HCT116 (cell line): ENCODE measurements at regions not wholly inside any gene's neighbourhood (a gene's known extent, or its start where the extent isn't known, plus 50 kb on each side); places are given as distances from the start of the nearest gene placed in this dataset.

ENCODE experiments used
- ATAC-seq: fragments of 200-7000 bp; cut with Tn5 transposase; 2 replicates; pipeline ENCODE4 v1.9.1; 2020; ENCODE audit warnings: mild to moderate bottlenecking, moderate library complexity
- BruUV-seq: library from RNA; stranded (reverse); fragments of 400-500 nt; replicated peaks from 2 replicates; lab custom pipeline; 2021; lab: Mats Ljungman, UMichigan
- CTCF ChIA-PET: fragments of 300-600 bp; sonication (Branson Sonifier 250); formaldehyde crosslinking; loops from one replicate; lab custom pipeline; 2021; ENCODE audit warnings: antibody characterized with exemption; lab: Charles Lee
- POLR2A ChIA-PET: fragments of 300-600, 350-600 bp; sonication (Branson Sonifier 250); formaldehyde crosslinking; loops from one replicate; lab custom pipeline; 2021; ENCODE audit warnings: antibody characterized with exemption; lab: Charles Lee
- RAD21 ChIA-PET, 2 experiments: fragments of 300-600 bp; sonication (Branson Sonifier 250); formaldehyde crosslinking; loops; one replicate each; lab custom pipeline; 2023; ENCODE audit warnings: low total read pairs in 2 of 2; ENCODE audit not compliant: uncharacterized antibody in 2 of 2, unreplicated experiment in 2 of 2, low non-redundant PET in 1 of 2; lab: Charles Lee
- DNase-seq: peaks from one replicate; pipeline ENCODE4 v3.0.0-alpha.2; 2010; ENCODE audit warnings: low read depth, low spot score
- H2AFZ ChIP-seq: fragments of 200-600 bp; shearing (Covaris generic), sonication (generic); 2 replicates; pipeline ENCODE4 v1.6.1; 2017; ENCODE audit warnings: low read depth, mixed run types, mixed read lengths, antibody characterized with exemption, low read length; ENCODE audit not compliant: poor library complexity, severe bottlenecking
- H3K27ac ChIP-seq: 2 replicates; pipeline ENCODE4 v1.5.1; 2012; ENCODE audit warnings: low read depth, low read length
- H3K27me3 ChIP-seq: fragments of 200-600 bp; sonication (generic); 2 replicates; pipeline ENCODE4 v1.6.1; 2016; ENCODE audit warnings: mixed run types, low read length, mixed read lengths; ENCODE audit not compliant: insufficient read depth
- H3K36me3 ChIP-seq, 2 experiments: fragments of 200-500 bp in 1 of 2; fragments of 200-600 bp in 1 of 2; sonication (Bioruptor generic) in 1 of 2; sonication (generic) in 1 of 2; 2 replicates each; pipeline versions ENCODE4 v1.5.1 to v1.6.1; 2014 to 2016; ENCODE audit warnings: low read length in 2 of 2, inconsistent platforms in 1 of 2, mixed read lengths in 1 of 2, mixed run types in 1 of 2; ENCODE audit not compliant: insufficient read depth in 2 of 2, control insufficient read depth in 1 of 2
- H3K4me1 ChIP-seq, 2 experiments: fragments of 200-600 bp in 1 of 2; sonication (generic) in 1 of 2; 2 replicates each; pipeline versions ENCODE4 v1.5.1 to v1.6.1; 2012 to 2017; ENCODE audit warnings: low read length in 2 of 2, inconsistent platforms in 1 of 2, mild to moderate bottlenecking in 1 of 2, mixed read lengths in 1 of 2, mixed run types in 1 of 2, moderate library complexity in 1 of 2; ENCODE audit not compliant: insufficient read depth in 2 of 2, control insufficient read depth in 1 of 2
- H3K4me2 ChIP-seq: fragments of 200-600 bp; sonication (generic); 2 replicates; pipeline ENCODE4 v1.6.1; 2017; ENCODE audit warnings: mixed run types, low read length, mixed read lengths
- H3K4me3 ChIP-seq, 2 experiments: fragments of 200-600 bp in 1 of 2; sonication (generic) in 1 of 2; replicated peaks in 1 of 2; 2 replicates each; pipeline ENCODE4 v1.5.1; 2011 to 2016; ENCODE audit warnings: low read length in 2 of 2, control low read depth in 1 of 2, low read depth in 1 of 2, mild to moderate bottlenecking in 1 of 2, mixed read lengths in 1 of 2, mixed run types in 1 of 2
- H3K79me2 ChIP-seq: fragments of 200-600 bp; sonication (generic); 2 replicates; pipeline ENCODE4 v1.6.1; 2017; ENCODE audit warnings: mild to moderate bottlenecking, mixed run types, low read length, moderate library complexity, mixed read lengths; ENCODE audit not compliant: insufficient read depth
- H3K9ac ChIP-seq: fragments of 200-600 bp; sonication (generic); 2 replicates; pipeline ENCODE4 v1.6.1; 2016; ENCODE audit warnings: low read length, mixed read lengths
- H3K9me2 ChIP-seq: fragments of 200-600 bp; sonication (generic), shearing (Covaris generic); 2 replicates; pipeline ENCODE4 v1.6.1; 2017; ENCODE audit warnings: mixed run types, mild to moderate bottlenecking, moderate library complexity; ENCODE audit not compliant: insufficient read depth
- H3K9me3 ChIP-seq, 2 experiments: fragments of 200-500 bp in 1 of 2; fragments of 200-600 bp in 1 of 2; sonication (Bioruptor generic) in 1 of 2; sonication (generic) in 1 of 2; 2 replicates each; pipeline ENCODE4 v1.6.1; 2014 to 2017; ENCODE audit warnings: low read length in 2 of 2, mixed read lengths in 2 of 2, inconsistent platforms in 1 of 2, low read depth in 1 of 2, mild to moderate bottlenecking in 1 of 2, mixed run types in 1 of 2, moderate library complexity in 1 of 2; ENCODE audit not compliant: control insufficient read depth in 1 of 2, insufficient read depth in 1 of 2
- H4K20me1 ChIP-seq: fragments of 200-600 bp; sonication (generic), shearing (Covaris generic); 2 replicates; pipeline ENCODE4 v1.6.1; 2017; ENCODE audit warnings: mixed run types, mild to moderate bottlenecking, moderate library complexity; ENCODE audit not compliant: insufficient read depth
- CEBPB ChIP-seq: IDR thresholded peaks from 2 replicates; pipeline ENCODE4 v1.6.1; 2012; ENCODE audit warnings: low read depth
- EGR1 ChIP-seq: IDR thresholded peaks from 2 replicates; pipeline ENCODE4 v1.6.1; 2012; ENCODE audit warnings: low read depth
- EZH2 ChIP-seq: fragments of 200-600 bp; sonication (generic); IDR thresholded peaks from 2 replicates; pipeline ENCODE4 v1.6.1; 2017; ENCODE audit warnings: antibody characterized with exemption, mixed run types
- EZH2phosphoT487 ChIP-seq: fragments of 200-600 bp; IDR thresholded peaks from 2 replicates; pipeline ENCODE4 v1.6.1; 2018; ENCODE audit warnings: antibody characterized with exemption, borderline replicate concordance
- FOSL1 ChIP-seq: IDR thresholded peaks from 2 replicates; pipeline ENCODE4 v1.6.1; 2012; ENCODE audit warnings: low read depth
- JUND ChIP-seq: IDR thresholded peaks from 2 replicates; pipeline ENCODE4 v1.6.1; 2012
- POLR2A ChIP-seq: IDR thresholded peaks from 2 replicates; pipeline ENCODE4 v1.7.0; 2011; ENCODE audit warnings: borderline replicate concordance; ENCODE audit not compliant: insufficient read depth, insufficient read length; ENCODE audit errors: extremely low read depth
- POLR2AphosphoS5 ChIP-seq: IDR thresholded peaks from 2 replicates; pipeline ENCODE4 v1.6.1; 2011; ENCODE audit warnings: mild to moderate bottlenecking, low read depth, low read length, moderate library complexity
- RAD21 ChIP-seq: IDR thresholded peaks from 2 replicates; pipeline ENCODE4 v1.6.1; 2012; ENCODE audit warnings: low read depth, mild to moderate bottlenecking
- REST ChIP-seq: IDR thresholded peaks from 2 replicates; pipeline ENCODE4 v1.6.1; 2012; ENCODE audit warnings: low read depth
- SIN3A ChIP-seq: IDR thresholded peaks from 2 replicates; pipeline ENCODE4 v1.6.1; 2012; ENCODE audit warnings: low read depth
- SRF ChIP-seq: IDR thresholded peaks from 2 replicates; pipeline ENCODE4 v1.6.1; 2012; ENCODE audit warnings: low read depth
- TCF7L2 ChIP-seq: IDR thresholded peaks from 2 replicates; pipeline ENCODE4 v1.7.0; 2011; ENCODE audit warnings: borderline replicate concordance, inconsistent platforms; ENCODE audit not compliant: insufficient read depth, insufficient read length; ENCODE audit errors: extremely low read depth
- intact Hi-C: fragments of 100-400 bp; cut with micrococcal nuclease; formaldehyde crosslinking; loops from 2 replicates; pipeline ENCODE4 v1.10.0; 2022
- TF ChIP-seq, protein P1 (sequence below), 3 experiments: fragments of 200-600 bp in 1 of 3; sonication (generic) in 1 of 3; IDR thresholded peaks in 2 of 3; conservative IDR thresholded peaks in 1 of 3; 2 replicates each; pipeline ENCODE4 v1.5.1; 2012 to 2017; ENCODE audit warnings: low read depth in 2 of 3, low read length in 2 of 3, antibody characterized with exemption in 1 of 3, borderline replicate concordance in 1 of 3, control low read depth in 1 of 3, mild to moderate bottlenecking in 1 of 3, mixed read lengths in 1 of 3, mixed run types in 1 of 3, moderate library complexity in 1 of 3; ENCODE audit not compliant: insufficient read depth in 1 of 3
- TF ChIP-seq, protein P2 (sequence below): IDR thresholded peaks from 2 replicates; pipeline ENCODE4 v1.6.1; 2012
- TF ChIP-seq, protein P3 (sequence below): IDR thresholded peaks from 2 replicates; pipeline ENCODE4 v1.6.1; 2011; ENCODE audit warnings: mild to moderate bottlenecking, low read length, moderate library complexity; ENCODE audit not compliant: insufficient replicate concordance; ENCODE audit errors: extremely low read depth

- TF ChIP-seq, protein P1, sequence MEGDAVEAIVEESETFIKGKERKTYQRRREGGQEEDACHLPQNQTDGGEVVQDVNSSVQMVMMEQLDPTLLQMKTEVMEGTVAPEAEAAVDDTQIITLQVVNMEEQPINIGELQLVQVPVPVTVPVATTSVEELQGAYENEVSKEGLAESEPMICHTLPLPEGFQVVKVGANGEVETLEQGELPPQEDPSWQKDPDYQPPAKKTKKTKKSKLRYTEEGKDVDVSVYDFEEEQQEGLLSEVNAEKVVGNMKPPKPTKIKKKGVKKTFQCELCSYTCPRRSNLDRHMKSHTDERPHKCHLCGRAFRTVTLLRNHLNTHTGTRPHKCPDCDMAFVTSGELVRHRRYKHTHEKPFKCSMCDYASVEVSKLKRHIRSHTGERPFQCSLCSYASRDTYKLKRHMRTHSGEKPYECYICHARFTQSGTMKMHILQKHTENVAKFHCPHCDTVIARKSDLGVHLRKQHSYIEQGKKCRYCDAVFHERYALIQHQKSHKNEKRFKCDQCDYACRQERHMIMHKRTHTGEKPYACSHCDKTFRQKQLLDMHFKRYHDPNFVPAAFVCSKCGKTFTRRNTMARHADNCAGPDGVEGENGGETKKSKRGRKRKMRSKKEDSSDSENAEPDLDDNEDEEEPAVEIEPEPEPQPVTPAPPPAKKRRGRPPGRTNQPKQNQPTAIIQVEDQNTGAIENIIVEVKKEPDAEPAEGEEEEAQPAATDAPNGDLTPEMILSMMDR (IDR thresholded peaks at IDR 0.05 in 2 of 3, conservative IDR thresholded peaks at IDR 0.05 in 1 of 3; ENCODE audit: borderline replicate concordance in 1 of 3, insufficient read depth in 1 of 3, low read depth in 2 of 3, low read length in 2 of 3), result no peak
- TF ChIP-seq SIN3A, result no peak
Measured at GRCh38 chr18:24817587-24818371, 357.3 kb downstream of the HRH4 start (continued).

DNA sequence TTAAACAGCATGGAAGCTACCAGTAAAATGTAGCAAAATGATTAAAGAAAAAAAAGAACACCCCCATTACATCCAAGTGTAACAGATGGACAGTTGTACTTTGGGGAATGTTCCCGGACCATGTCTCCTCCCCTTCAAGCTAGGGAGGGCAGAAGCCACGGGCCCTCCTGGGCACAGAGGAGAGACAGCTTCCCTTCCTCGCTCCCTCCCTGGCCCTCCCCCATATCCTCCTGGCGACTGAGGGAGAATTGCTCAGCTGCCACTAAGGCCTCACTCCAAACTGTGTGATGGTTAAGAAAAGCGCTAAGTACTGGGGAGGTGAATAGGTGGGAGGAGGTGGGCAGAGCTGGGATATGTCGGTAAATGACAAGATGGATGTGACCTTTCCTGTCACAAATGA lies 358.0 kb downstream of the HRH4 start:
- POLR2A ChIA-PET, result no interaction called here

More for the DNA sequence above, 358.0 kb downstream of the HRH4 start:
- peaks cover 42% of the 10 kb centered on the region; the same call in 1 of the 2 replicates for H3K27me3 ChIP-seq
- no peaks in the 10 kb centered on the region for H3K36me3 ChIP-seq
- no peaks in the 10 kb centered on the region for H3K4me1 ChIP-seq
- H2AFZ ChIP-seq, result no peak overlapping the region
- no peak overlapping the region for H3K4me3 ChIP-seq
- ATAC-seq (no peak), DNase-seq (no peak)
- no peak for TF ChIP-seq SRF
- TF ChIP-seq EZH2phosphoT487, result no peak
- no peak for TF ChIP-seq JUND
- TF ChIP-seq EZH2, result no peak
- no peak for TF ChIP-seq REST
- TF ChIP-seq RAD21, result no peak
- TF ChIP-seq CEBPB, result no peak
- TF ChIP-seq, protein P2, sequence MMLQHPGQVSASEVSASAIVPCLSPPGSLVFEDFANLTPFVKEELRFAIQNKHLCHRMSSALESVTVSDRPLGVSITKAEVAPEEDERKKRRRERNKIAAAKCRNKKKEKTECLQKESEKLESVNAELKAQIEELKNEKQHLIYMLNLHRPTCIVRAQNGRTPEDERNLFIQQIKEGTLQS, result no peak
- TF ChIP-seq POLR2AphosphoS5, result no peak
- TF ChIP-seq FOSL1, result no peak
- no peak for TF ChIP-seq POLR2A
- TF ChIP-seq, protein P3, sequence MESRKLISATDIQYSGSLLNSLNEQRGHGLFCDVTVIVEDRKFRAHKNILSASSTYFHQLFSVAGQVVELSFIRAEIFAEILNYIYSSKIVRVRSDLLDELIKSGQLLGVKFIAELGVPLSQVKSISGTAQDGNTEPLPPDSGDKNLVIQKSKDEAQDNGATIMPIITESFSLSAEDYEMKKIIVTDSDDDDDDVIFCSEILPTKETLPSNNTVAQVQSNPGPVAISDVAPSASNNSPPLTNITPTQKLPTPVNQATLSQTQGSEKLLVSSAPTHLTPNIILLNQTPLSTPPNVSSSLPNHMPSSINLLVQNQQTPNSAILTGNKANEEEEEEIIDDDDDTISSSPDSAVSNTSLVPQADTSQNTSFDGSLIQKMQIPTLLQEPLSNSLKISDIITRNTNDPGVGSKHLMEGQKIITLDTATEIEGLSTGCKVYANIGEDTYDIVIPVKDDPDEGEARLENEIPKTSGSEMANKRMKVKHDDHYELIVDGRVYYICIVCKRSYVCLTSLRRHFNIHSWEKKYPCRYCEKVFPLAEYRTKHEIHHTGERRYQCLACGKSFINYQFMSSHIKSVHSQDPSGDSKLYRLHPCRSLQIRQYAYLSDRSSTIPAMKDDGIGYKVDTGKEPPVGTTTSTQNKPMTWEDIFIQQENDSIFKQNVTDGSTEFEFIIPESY, result no peak
- no peak for TF ChIP-seq EGR1
- TF ChIP-seq TCF7L2, result no peak
- H4K20me1 ChIP-seq, result no peaks in the 10 kb centered on the region
- H3K9ac ChIP-seq, result no peak overlapping the region
- H3K9me2 ChIP-seq, result no peaks in the 10 kb centered on the region
- H3K4me2 ChIP-seq, result no peak overlapping the region
- BruUV-seq, result no TSS peak
- ChIA-PET CTCF (no interaction called here), RAD21 (no interaction called here)
- no peak overlapping the region for H3K27ac ChIP-seq
- intact Hi-C loops, result no loop called here
- H3K9me3 ChIP-seq, result no peaks in the 10 kb centered on the region
- H3K79me2 ChIP-seq, result no peaks in the 10 kb centered on the region
